ENCODE measurements at regions not wholly inside any gene's neighbourhood (a gene's known extent, or its start where the extent isn't known, plus 50 kb on each side); places are given as distances from the start of the nearest gene placed in this dataset.

DNA sequence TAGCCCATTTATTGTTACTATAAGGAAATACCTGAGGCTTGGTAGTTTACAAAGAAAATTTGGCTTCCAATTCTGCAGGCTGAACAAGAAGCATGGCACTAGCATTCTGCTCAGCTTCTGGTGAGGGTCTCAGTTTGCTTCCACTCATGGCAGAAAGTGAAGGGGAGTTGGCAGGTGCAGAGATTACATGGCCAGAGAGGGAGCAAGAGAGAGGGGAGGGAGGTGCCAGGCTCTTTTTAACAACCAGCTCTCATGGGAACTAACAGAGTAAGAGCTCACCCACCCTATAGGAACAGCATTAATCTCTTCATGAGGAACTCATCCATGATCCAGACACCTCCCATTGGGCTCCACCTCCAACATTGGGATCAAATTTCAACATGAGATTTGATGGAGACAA, 437.9 kb downstream of the CHL1 start:
- Histone ChIP-seq H3K14ac (ENCODE audit: insufficient read length) (no peak overlapping the region), H3K18ac (ENCODE audit: extremely low read depth, low read length) (no peak overlapping the region), H3K27ac (ENCODE audit: low read depth, low read length) (no peak overlapping the region), H2BK15ac (ENCODE audit: low read length) (no peak overlapping the region), H2BK12ac (ENCODE audit: low read depth, low read length) (no peak overlapping the region), H2AFZ (ENCODE audit: low read length) (no peak overlapping the region), H2BK5ac (ENCODE audit: low read depth, low read length) (no peak overlapping the region), H4K91ac (replicated peaks; ENCODE audit: insufficient read length, low read length) (no peak overlapping the region), H2BK120ac (replicated peaks; ENCODE audit: low read depth, low read length) (no peak overlapping the region), H3K4ac (replicated peaks; ENCODE audit: insufficient read length, low read depth, low read length) (no peak overlapping the region), H3K9me3 (ENCODE audit: insufficient read depth in 2 of 2, low read depth in 1 of 2, low read length in 1 of 2) (no peaks in the 10 kb centered on the region), H2AK5ac (ENCODE audit: low read depth, low read length) (no peak overlapping the region), H3K9ac (replicated peaks in 1 of 4; ENCODE audit: extremely low read depth in 1 of 4, low read depth in 3 of 4, low read length in 3 of 4) (no peak overlapping the region), H3K23ac (ENCODE audit: insufficient read length) (no peak overlapping the region), H3K79me1 (ENCODE audit: low read depth, low read length) (no peaks in the 10 kb centered on the region), H4K20me1 (replicated peaks in 1 of 2; ENCODE audit: control insufficient read depth in 1 of 2, insufficient read depth in 2 of 2, low read length in 2 of 2) (no peaks in the 10 kb centered on the region), H3K36me3 (ENCODE audit: control insufficient read depth in 2 of 4, insufficient read depth in 4 of 4, low read length in 3 of 4) (no peaks in the 10 kb centered on the region), H4K8ac (ENCODE audit: extremely low read depth, insufficient read depth, low read length) (no peak overlapping the region), H3K4me1 (replicated peaks in 1 of 4; ENCODE audit: control insufficient read depth in 3 of 4, insufficient read depth in 4 of 4, low read length in 3 of 4) (no peaks in the 10 kb centered on the region), H3K56ac (replicated peaks; ENCODE audit: insufficient read length, low read depth, low read length) (no peak overlapping the region), H3K79me2 (ENCODE audit: control insufficient read depth in 1 of 2, insufficient read depth in 2 of 2, low read length in 2 of 2) (no peaks in the 10 kb centered on the region), H3K4me3 (ENCODE audit: extremely low read depth in 1 of 4, insufficient read depth in 2 of 4, low read depth in 3 of 4, low read length in 4 of 4) (no peak overlapping the region), H2BK20ac (ENCODE audit: low read length) (no peak overlapping the region), H3K4me2 (ENCODE audit: insufficient read depth in 1 of 2, low read depth in 2 of 2, low read length in 2 of 2) (no peak overlapping the region), H3K23me2 (ENCODE audit: low read depth, low read length) (no peaks in the 10 kb centered on the region), H3K27me3 (replicated peaks in 1 of 4; ENCODE audit: control insufficient read depth in 3 of 4, extremely low read depth in 1 of 4, insufficient read depth in 3 of 4, low read length in 3 of 4) (no peaks in the 10 kb centered on the region), H4K5ac (ENCODE audit: insufficient read length, low read depth, low read length) (no peak overlapping the region)
- FAIRE-seq (no peak), DNase-seq (ENCODE audit: low read depth in 1 of 2, low spot score in 2 of 2) (no peak)
- POLR2A ChIA-PET (ENCODE audit: partially characterized antibody) = no interaction called here
- TF ChIP-seq, protein P1, sequence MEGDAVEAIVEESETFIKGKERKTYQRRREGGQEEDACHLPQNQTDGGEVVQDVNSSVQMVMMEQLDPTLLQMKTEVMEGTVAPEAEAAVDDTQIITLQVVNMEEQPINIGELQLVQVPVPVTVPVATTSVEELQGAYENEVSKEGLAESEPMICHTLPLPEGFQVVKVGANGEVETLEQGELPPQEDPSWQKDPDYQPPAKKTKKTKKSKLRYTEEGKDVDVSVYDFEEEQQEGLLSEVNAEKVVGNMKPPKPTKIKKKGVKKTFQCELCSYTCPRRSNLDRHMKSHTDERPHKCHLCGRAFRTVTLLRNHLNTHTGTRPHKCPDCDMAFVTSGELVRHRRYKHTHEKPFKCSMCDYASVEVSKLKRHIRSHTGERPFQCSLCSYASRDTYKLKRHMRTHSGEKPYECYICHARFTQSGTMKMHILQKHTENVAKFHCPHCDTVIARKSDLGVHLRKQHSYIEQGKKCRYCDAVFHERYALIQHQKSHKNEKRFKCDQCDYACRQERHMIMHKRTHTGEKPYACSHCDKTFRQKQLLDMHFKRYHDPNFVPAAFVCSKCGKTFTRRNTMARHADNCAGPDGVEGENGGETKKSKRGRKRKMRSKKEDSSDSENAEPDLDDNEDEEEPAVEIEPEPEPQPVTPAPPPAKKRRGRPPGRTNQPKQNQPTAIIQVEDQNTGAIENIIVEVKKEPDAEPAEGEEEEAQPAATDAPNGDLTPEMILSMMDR (IDR thresholded peaks at IDR 0.05; ENCODE audit: control extremely low read depth in 1 of 3, insufficient read depth in 1 of 3, low read depth in 1 of 3, low read length in 3 of 3) = peak in 1 of 3 experiments; percentile 19; a peak in 1 of 4 replicates
- TF ChIP-seq PHF8 (conservative IDR thresholded peaks at IDR 0.05; ENCODE audit: low read depth, low read length) (no peak), RFX5 (IDR thresholded peaks at IDR 0.05; ENCODE audit: borderline replicate concordance, low read depth, low read length) (no peak), POU5F1 (IDR thresholded peaks at IDR 0.05; ENCODE audit: low read depth, low read length) (no peak), TCF12 (IDR thresholded peaks at IDR 0.05; ENCODE audit: low read depth, low read length) (no peak), CTBP2 (IDR thresholded peaks at IDR 0.05; ENCODE audit: borderline replicate concordance, insufficient read depth, insufficient read length, low read length) (no peak), HDAC2 (IDR thresholded peaks at IDR 0.05; ENCODE audit: borderline replicate concordance in 1 of 2, low read depth in 2 of 2, low read length in 2 of 2) (no peak)
- CTCF ChIA-PET (ENCODE audit: partially characterized antibody) = interaction anchor here (1.3 kb wide), 1 partner anchor 98 kb away, joined by 3 read pairs; no protein-coding TSS in a partner anchor

Data from H1 (cell line).